ENCODE measurements at regions not wholly inside any gene's neighbourhood (a gene's known extent, or its start where the extent isn't known, plus 50 kb on each side); places are given as distances from the start of the nearest gene placed in this dataset.

- no peak overlapping the region for H3K4me3 ChIP-seq (ENCODE audit: low read depth, low read length)
- DNase-seq (ENCODE audit: low read depth), result no peak
- no peak for TF ChIP-seq CTCF (IDR thresholded peaks at IDR 0.05; ENCODE audit: low read depth, low read length, missing control alignments)
These were observed 1086.8 kb downstream of the BRD1 start for GRCh38 chr22:48740731-48741405.

- H3K4me3 ChIP-seq (ENCODE audit: low read depth, low read length), result no peak overlapping the region
- DNase-seq (ENCODE audit: low read depth), result no peak
- no peak for TF ChIP-seq CTCF (IDR thresholded peaks at IDR 0.05; ENCODE audit: low read depth, low read length, missing control alignments)
These were observed 1087.5 kb downstream of the BRD1 start for GRCh38 chr22:48740086-48740730.

GRCh38 chr22:48739348-48740085, 1088.2 kb downstream of the BRD1 start:
- no peak overlapping the region for H3K4me3 ChIP-seq (ENCODE audit: low read depth, low read length)
- no peak for TF ChIP-seq CTCF (IDR thresholded peaks at IDR 0.05; ENCODE audit: low read depth, low read length, missing control alignments)
- DNase-seq (ENCODE audit: low read depth), result no peak

GRCh38 chr22:48738204-48738980, 1089.3 kb downstream of the BRD1 start:
- no peak for TF ChIP-seq CTCF (IDR thresholded peaks at IDR 0.05; ENCODE audit: low read depth, low read length, missing control alignments)
- H3K4me3 ChIP-seq (ENCODE audit: low read depth, low read length), result no peak overlapping the region
- DNase-seq (ENCODE audit: low read depth), result no peak

GRCh38 chr22:48737461-48738203, 1090.0 kb downstream of the BRD1 start:
- H3K4me3 ChIP-seq (ENCODE audit: low read depth, low read length), result no peak overlapping the region
- TF ChIP-seq CTCF (IDR thresholded peaks at IDR 0.05; ENCODE audit: low read depth, low read length, missing control alignments), result no peak
- DNase-seq (ENCODE audit: low read depth), result no peak
